Ishikawa (cell line): ENCODE measurements at regions not wholly inside any gene's neighbourhood (a gene's known extent, or its start where the extent isn't known, plus 50 kb on each side); places are given as distances from the start of the nearest gene placed in this dataset.

Source experiments
- CREB1 ChIP-seq: IDR thresholded peaks from 2 replicates; pipeline ENCODE4 v1.6.1; 2012; ENCODE audit warnings: low read depth
- EGR1 ChIP-seq: IDR thresholded peaks from 2 replicates; pipeline ENCODE4 v1.6.1; 2012
- EP300 ChIP-seq: IDR thresholded peaks from 2 replicates; pipeline ENCODE4 v1.6.1; 2012; ENCODE audit warnings: borderline replicate concordance
- FOXM1 ChIP-seq: IDR thresholded peaks from 2 replicates; pipeline ENCODE4 v1.6.1; 2012; ENCODE audit warnings: low read depth, borderline replicate concordance
- RAD21 ChIP-seq: IDR thresholded peaks from 2 replicates; pipeline ENCODE4 v1.6.1; 2012; ENCODE audit warnings: low read depth
- TAF1 ChIP-seq: IDR thresholded peaks from 2 replicates; pipeline ENCODE4 v1.6.1; 2012; ENCODE audit warnings: low read depth, mild to moderate bottlenecking
- TEAD4 ChIP-seq: IDR thresholded peaks from 2 replicates; pipeline ENCODE4 v1.6.1; 2012
- YY1 ChIP-seq: IDR thresholded peaks from 2 replicates; pipeline ENCODE4 v1.6.1; 2012; ENCODE audit warnings: low read depth
- TF ChIP-seq, protein P1 (sequence below): IDR thresholded peaks from 2 replicates; pipeline ENCODE4 v1.6.1; 2012; ENCODE audit warnings: low read depth, mild to moderate bottlenecking
- TF ChIP-seq, protein P2 (sequence below): IDR thresholded peaks from 2 replicates; pipeline ENCODE4 v1.6.1; 2012
- TF ChIP-seq, protein P3 (sequence below): IDR thresholded peaks from 2 replicates; pipeline ENCODE4 v1.6.1; 2012

DNA sequence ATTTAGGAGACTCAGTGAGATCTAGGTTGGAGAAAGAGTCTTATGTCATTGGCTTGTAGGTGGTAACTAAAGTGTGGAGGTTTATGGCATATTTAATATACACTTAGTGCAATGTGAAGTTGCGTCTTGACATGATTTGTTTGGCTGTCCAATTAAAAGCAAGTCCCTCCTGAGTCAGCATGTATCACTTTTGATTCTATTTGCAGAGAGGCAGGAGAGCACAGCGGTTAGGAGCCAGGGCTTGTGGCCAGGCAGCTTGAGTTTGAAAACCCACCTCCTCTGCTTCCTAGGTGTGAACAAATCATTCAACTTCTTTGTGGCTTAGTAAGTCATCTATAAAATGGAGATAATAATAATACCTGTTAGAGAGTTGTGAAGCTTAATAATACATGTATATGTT is 68.5 kb upstream of the OTX2 start:
- TF ChIP-seq, protein P1, sequence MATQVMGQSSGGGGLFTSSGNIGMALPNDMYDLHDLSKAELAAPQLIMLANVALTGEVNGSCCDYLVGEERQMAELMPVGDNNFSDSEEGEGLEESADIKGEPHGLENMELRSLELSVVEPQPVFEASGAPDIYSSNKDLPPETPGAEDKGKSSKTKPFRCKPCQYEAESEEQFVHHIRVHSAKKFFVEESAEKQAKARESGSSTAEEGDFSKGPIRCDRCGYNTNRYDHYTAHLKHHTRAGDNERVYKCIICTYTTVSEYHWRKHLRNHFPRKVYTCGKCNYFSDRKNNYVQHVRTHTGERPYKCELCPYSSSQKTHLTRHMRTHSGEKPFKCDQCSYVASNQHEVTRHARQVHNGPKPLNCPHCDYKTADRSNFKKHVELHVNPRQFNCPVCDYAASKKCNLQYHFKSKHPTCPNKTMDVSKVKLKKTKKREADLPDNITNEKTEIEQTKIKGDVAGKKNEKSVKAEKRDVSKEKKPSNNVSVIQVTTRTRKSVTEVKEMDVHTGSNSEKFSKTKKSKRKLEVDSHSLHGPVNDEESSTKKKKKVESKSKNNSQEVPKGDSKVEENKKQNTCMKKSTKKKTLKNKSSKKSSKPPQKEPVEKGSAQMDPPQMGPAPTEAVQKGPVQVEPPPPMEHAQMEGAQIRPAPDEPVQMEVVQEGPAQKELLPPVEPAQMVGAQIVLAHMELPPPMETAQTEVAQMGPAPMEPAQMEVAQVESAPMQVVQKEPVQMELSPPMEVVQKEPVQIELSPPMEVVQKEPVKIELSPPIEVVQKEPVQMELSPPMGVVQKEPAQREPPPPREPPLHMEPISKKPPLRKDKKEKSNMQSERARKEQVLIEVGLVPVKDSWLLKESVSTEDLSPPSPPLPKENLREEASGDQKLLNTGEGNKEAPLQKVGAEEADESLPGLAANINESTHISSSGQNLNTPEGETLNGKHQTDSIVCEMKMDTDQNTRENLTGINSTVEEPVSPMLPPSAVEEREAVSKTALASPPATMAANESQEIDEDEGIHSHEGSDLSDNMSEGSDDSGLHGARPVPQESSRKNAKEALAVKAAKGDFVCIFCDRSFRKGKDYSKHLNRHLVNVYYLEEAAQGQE, result no peak
- TF ChIP-seq TEAD4 (no peak), EP300 (no peak), TAF1 (no peak), FOXM1 (no peak), CREB1 (no peak), EGR1 (no peak), RAD21 (no peak), YY1 (no peak)
- TF ChIP-seq, protein P2, sequence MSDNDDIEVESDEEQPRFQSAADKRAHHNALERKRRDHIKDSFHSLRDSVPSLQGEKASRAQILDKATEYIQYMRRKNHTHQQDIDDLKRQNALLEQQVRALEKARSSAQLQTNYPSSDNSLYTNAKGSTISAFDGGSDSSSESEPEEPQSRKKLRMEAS, result no peak
- TF ChIP-seq, protein P3, sequence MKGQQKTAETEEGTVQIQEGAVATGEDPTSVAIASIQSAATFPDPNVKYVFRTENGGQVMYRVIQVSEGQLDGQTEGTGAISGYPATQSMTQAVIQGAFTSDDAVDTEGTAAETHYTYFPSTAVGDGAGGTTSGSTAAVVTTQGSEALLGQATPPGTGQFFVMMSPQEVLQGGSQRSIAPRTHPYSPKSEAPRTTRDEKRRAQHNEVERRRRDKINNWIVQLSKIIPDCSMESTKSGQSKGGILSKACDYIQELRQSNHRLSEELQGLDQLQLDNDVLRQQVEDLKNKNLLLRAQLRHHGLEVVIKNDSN, result no peak
